Suprapubic skin (tissue), 4 donors: ENCODE measurements at regions not wholly inside any gene's neighbourhood (a gene's known extent, or its start where the extent isn't known, plus 50 kb on each side); places are given as distances from the start of the nearest gene placed in this dataset.
"Not testable (repeated sequence)": the region's sequence is repeated elsewhere in the genome, so short reads cannot be mapped to it uniquely, and the experiment has no call there.

Source experiments
- DNase-seq, 2 donors: peaks; one replicate each; pipeline ENCODE4 v3.0.0-alpha.2; 2019; ENCODE audit warnings: low spot score in 2 of 2
- H3K27ac ChIP-seq: fragments of 200-600 bp; sonication (generic); one replicate; pipeline ENCODE4 v1.5.1; 2019
- H3K27me3 ChIP-seq: fragments of 200-600 bp; sonication (generic); one replicate; pipeline ENCODE4 v1.5.1; 2019
- H3K36me3 ChIP-seq: fragments of 200-600 bp; sonication (generic); one replicate; pipeline ENCODE4 v1.5.1; 2019
- H3K4me1 ChIP-seq: fragments of 200-600 bp; sonication (generic); one replicate; pipeline ENCODE4 v1.5.1; 2019
- H3K4me3 ChIP-seq: fragments of 200-600 bp; sonication (generic); one replicate; pipeline ENCODE4 v1.5.1; 2019; ENCODE audit warnings: mild to moderate bottlenecking
- H3K9me3 ChIP-seq: fragments of 200-600 bp; sonication (generic); one replicate; pipeline ENCODE4 v1.5.1; 2019
- EP300 ChIP-seq: sonication (generic); formaldehyde crosslinking; IDR thresholded peaks from one replicate; pipeline ENCODE4 v1.6.1; 2017; ENCODE audit warnings: antibody characterized with exemption
- POLR2A ChIP-seq, 2 donors: fragments of 450-650 bp; IDR thresholded peaks; one replicate each; pipeline ENCODE4 v1.6.1; 2017; ENCODE audit warnings: antibody characterized with exemption in 2 of 2, mild to moderate bottlenecking in 2 of 2, moderate library complexity in 2 of 2
- POLR2AphosphoS5 ChIP-seq, 3 donors: sonication (generic); formaldehyde crosslinking; IDR thresholded peaks; one replicate each; pipeline ENCODE4 v1.6.1; 2017; ENCODE audit warnings: antibody characterized with exemption in 3 of 3
- WGBS: methylation state at CpG from one replicate; pipeline ENCODE4 v1.1.5; 2018; 5-methylcytosine and 5-hydroxymethylcytosine counted together
- TF ChIP-seq, protein P1 (sequence below), 2 donors: fragments of 200-600 bp in 1 of 2; fragments of 450-650 bp in 1 of 2; sonication (generic) in 1 of 2; IDR thresholded peaks; one replicate each; pipeline ENCODE4 v1.5.1; 2016 to 2019; ENCODE audit warnings: antibody characterized with exemption in 2 of 2, mild to moderate bottlenecking in 1 of 2, moderate library complexity in 1 of 2

DNA sequence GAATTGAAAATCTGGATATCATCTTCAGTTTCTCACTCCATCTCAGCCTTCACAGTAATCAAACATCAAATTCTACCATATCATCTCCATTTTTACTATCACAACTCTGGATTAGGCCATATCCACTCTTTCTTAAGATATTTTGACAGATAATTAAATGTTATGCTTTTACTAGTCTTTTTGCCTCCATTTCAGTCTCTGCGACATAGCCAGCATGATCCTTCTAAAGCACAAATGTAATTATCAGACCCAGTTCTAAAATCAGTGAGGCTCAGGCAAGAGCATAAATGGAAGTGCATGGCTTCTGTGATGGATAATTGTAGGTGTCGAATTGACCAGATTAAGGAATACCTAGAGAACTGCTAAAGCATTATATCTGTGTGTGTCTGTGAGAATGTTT, 307.7 kb downstream of the PCDH20 start:
- TF ChIP-seq EP300 (no peak), POLR2A (IDR thresholded peaks at IDR 0.05) (no peak), POLR2AphosphoS5 (IDR thresholded peaks at IDR 0.05) (no peak)
- TF ChIP-seq, protein P1, sequence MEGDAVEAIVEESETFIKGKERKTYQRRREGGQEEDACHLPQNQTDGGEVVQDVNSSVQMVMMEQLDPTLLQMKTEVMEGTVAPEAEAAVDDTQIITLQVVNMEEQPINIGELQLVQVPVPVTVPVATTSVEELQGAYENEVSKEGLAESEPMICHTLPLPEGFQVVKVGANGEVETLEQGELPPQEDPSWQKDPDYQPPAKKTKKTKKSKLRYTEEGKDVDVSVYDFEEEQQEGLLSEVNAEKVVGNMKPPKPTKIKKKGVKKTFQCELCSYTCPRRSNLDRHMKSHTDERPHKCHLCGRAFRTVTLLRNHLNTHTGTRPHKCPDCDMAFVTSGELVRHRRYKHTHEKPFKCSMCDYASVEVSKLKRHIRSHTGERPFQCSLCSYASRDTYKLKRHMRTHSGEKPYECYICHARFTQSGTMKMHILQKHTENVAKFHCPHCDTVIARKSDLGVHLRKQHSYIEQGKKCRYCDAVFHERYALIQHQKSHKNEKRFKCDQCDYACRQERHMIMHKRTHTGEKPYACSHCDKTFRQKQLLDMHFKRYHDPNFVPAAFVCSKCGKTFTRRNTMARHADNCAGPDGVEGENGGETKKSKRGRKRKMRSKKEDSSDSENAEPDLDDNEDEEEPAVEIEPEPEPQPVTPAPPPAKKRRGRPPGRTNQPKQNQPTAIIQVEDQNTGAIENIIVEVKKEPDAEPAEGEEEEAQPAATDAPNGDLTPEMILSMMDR (IDR thresholded peaks at IDR 0.05), result no peak
- DNase-seq, result no peak
- no peaks in the 10 kb centered on the region for H3K36me3 ChIP-seq
- H3K9me3 ChIP-seq, result no peaks in the 10 kb centered on the region
- no peaks in the 10 kb centered on the region for H3K4me1 ChIP-seq
- no peak overlapping the region for H3K4me3 ChIP-seq
- 92% methylated on average over 2 of the region's 2 CpGs for whole genome bisulfite sequencing
- no peak overlapping the region for H3K27ac ChIP-seq
- H3K27me3 ChIP-seq, result no peaks in the 10 kb centered on the region

DNA sequence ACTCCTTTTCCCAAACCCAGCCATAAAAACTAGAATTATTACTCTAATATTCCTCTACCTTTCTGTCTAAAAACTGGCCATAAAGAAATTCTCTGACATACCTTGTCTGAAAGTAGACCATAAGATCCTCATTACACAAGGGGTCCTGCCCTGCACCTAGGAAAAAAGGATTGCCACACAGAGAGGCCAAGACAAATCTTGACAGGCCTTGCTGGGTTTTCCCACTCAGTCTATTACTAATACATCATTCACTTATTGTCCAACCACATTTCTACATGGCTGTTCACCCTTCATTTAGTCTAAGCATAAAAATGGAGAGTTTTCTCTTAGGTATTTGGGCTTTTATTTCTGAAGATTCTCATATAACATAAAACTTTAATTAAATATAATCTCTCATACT, 319.8 kb downstream of the PCDH20 start:
- Histone ChIP-seq H3K9me3 (no peaks in the 10 kb centered on the region), H3K4me1 (no peaks in the 10 kb centered on the region), H3K36me3 (no peaks in the 10 kb centered on the region), H3K4me3 (no peak overlapping the region), H3K27me3 (no peaks in the 10 kb centered on the region), H3K27ac (no peak overlapping the region)
- DNase-seq, result no peak
- TF ChIP-seq POLR2AphosphoS5 (IDR thresholded peaks at IDR 0.05), result no peak
- TF ChIP-seq EP300, result no peak
- TF ChIP-seq, protein P1 (IDR thresholded peaks at IDR 0.05), result no peak

DNA sequence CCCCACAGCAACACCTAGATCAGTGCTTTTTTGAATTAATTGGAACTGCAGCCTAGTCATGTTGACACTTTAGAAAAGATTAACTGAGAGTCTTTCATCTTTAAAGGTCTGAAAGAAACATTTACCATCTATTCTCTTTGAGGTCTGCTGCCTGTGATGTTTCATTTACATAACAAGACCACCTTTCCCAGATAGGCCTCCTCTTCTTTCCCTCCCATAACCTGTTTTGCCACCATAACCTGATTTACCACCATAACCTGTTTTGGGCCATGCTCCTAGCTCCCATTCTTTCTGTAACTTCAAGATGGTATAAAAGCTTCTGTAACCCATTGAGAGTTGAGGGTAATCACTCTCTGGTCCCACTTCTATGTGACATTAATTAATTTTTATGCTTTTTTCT, 320.8 kb downstream of the PCDH20 start:
- Histone ChIP-seq H3K27ac (no peak overlapping the region), H3K36me3 (no peaks in the 10 kb centered on the region), H3K4me1 (no peaks in the 10 kb centered on the region), H3K27me3 (no peaks in the 10 kb centered on the region), H3K4me3 (no peak overlapping the region), H3K9me3 (no peaks in the 10 kb centered on the region)
- DNase-seq, result no peak
- TF ChIP-seq EP300 (no peak), POLR2AphosphoS5 (IDR thresholded peaks at IDR 0.05) (no peak)

DNA sequence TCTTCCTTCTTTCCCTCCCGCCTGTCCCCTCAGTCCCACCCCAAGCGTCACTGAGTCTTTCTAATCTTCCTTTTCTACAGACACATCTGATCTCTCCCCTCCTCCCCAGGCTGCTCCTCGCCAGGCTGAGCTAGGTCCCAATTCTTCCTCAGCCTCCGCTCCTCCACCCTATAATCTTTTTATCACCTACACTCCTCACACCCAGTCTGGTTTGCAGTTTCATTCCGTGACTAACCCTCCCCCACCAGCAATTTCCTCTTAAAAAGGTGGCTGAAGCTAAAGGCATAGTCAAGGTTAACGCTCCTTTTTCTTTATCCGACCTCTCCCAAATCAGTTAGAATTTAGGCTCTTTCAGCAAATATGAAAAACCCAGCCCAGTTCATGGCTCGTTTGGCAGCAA, 325.8 kb downstream of the PCDH20 start:
- not testable (repeated sequence) for H3K27ac ChIP-seq, H3K27me3 ChIP-seq, H3K4me3 ChIP-seq, H3K4me1 ChIP-seq, H3K9me3 ChIP-seq, H3K36me3 ChIP-seq, DNase-seq
- WGBS, result 65% methylated on average over 8 of the region's 8 CpGs

DNA sequence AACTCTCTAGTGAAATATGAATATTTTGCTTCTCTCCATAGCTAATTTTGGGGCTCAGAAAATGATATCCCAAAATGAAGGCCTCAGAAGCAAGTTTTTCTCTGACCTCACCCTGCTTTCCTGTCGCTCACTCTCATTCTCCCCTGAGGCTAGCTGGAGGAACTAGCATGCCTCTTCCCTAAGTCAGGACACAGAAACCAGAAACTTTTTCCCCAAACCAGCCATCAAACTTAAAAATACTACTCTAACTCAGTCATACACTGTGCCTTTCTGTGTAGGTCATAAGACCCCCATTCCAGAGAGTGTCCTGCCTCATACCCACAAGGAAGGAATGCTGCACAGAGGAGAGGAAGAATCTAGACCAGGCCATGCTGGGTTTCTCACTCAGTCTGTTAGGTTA, 329.6 kb downstream of the PCDH20 start:
- Histone ChIP-seq H3K36me3 (no peaks in the 10 kb centered on the region), H3K4me3 (no peak overlapping the region), H3K4me1 (no peaks in the 10 kb centered on the region), H3K9me3 (no peaks in the 10 kb centered on the region), H3K27ac (no peak overlapping the region), H3K27me3 (no peaks in the 10 kb centered on the region)
- 67% methylated on average over 1 of the region's 1 CpG for WGBS
- DNase-seq, result no peak
- TF ChIP-seq, protein P1 (IDR thresholded peaks at IDR 0.05), result no peak

DNA sequence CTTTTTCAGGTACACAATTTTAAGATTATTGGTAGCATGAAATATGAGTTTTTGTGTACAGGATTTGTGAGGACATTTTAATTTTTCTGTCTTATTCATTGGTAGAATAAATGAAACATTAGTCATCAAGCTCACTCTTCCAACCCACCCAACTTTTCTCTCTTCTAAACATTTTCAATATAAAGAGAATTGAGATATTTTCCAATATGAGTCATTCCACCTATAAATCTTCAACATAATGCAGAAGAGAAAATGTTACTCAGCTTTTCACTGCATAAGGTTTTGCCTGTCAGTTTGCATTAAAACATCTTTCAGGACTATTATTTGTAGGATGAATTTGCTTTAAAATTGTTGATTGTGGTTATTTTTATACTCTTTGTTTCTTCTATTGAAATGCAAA, 330.7 kb downstream of the PCDH20 start:
- Histone ChIP-seq H3K4me1 (no peaks in the 10 kb centered on the region), H3K36me3 (no peaks in the 10 kb centered on the region), H3K9me3 (no peaks in the 10 kb centered on the region), H3K27me3 (no peaks in the 10 kb centered on the region), H3K4me3 (no peak overlapping the region), H3K27ac (no peak overlapping the region)
- DNase-seq, result no peak
- TF ChIP-seq POLR2AphosphoS5 (IDR thresholded peaks at IDR 0.05) (no peak), POLR2A (IDR thresholded peaks at IDR 0.05) (no peak), EP300 (no peak)
- TF ChIP-seq, protein P1 (IDR thresholded peaks at IDR 0.05), result no peak
